ENCODE measurements at regions not wholly inside any gene's neighbourhood (a gene's known extent, or its start where the extent isn't known, plus 50 kb on each side); places are given as distances from the start of the nearest gene placed in this dataset.

- Histone ChIP-seq H3K36me3 (no peaks in the 10 kb centered on the region), H3K4me3 (ENCODE audit: low read depth, low read length) (no peak overlapping the region), H3K9me3 (no peaks in the 10 kb centered on the region), H3K4me1 (no peaks in the 10 kb centered on the region), H3K27me3 (no peaks in the 10 kb centered on the region)
- DNase-seq, result no peak
- no peak for TF ChIP-seq CTCF (IDR thresholded peaks at IDR 0.05; ENCODE audit: low read depth, low read length)
Measured at GRCh38 chr11:109140857-109141515, 281.0 kb upstream of the C11orf87 start.

- Histone ChIP-seq H3K4me3 (ENCODE audit: low read depth, low read length) (no peak overlapping the region), H3K4me1 (no peaks in the 10 kb centered on the region), H3K9me3 (no peaks in the 10 kb centered on the region), H3K27me3 (no peaks in the 10 kb centered on the region), H3K36me3 (no peaks in the 10 kb centered on the region)
- no peak for DNase-seq
- TF ChIP-seq CTCF (IDR thresholded peaks at IDR 0.05; ENCODE audit: low read depth, low read length), result no peak
Measured at GRCh38 chr11:109145287-109145686, 276.7 kb upstream of the C11orf87 start.

GRCh38 chr11:109147726-109148125 lies 274.3 kb upstream of the C11orf87 start:
- Histone ChIP-seq H3K4me1 (no peaks in the 10 kb centered on the region), H3K4me3 (ENCODE audit: low read depth, low read length) (no peak overlapping the region), H3K27me3 (no peaks in the 10 kb centered on the region), H3K9me3 (no peaks in the 10 kb centered on the region), H3K36me3 (no peaks in the 10 kb centered on the region)
- TF ChIP-seq CTCF (IDR thresholded peaks at IDR 0.05; ENCODE audit: low read depth, low read length), result no peak
- DNase-seq, result no peak

- no peak for DNase-seq
- H3K4me1 ChIP-seq, result no peaks in the 10 kb centered on the region
Measured at GRCh38 chr11:109148669-109149068, 273.3 kb upstream of the C11orf87 start.

GRCh38 chr11:109150581-109150980 lies 271.4 kb upstream of the C11orf87 start:
- no peak for TF ChIP-seq CTCF (IDR thresholded peaks at IDR 0.05; ENCODE audit: low read depth, low read length)
- H3K27me3 ChIP-seq, result no peaks in the 10 kb centered on the region; the same call in 1 of the 2 replicates
- H3K9me3 ChIP-seq, result no peaks in the 10 kb centered on the region
- DNase-seq, result no peak
- no peaks in the 10 kb centered on the region for H3K4me1 ChIP-seq
- no peak overlapping the region for H3K4me3 ChIP-seq (ENCODE audit: low read depth, low read length)
- no peaks in the 10 kb centered on the region for H3K36me3 ChIP-seq

More at GRCh38 chr11:109148669-109149068, 273.3 kb upstream of the C11orf87 start:
- no peaks in the 10 kb centered on the region for H3K36me3 ChIP-seq
- H3K27me3 ChIP-seq, result no peaks in the 10 kb centered on the region
- no peak for TF ChIP-seq CTCF (IDR thresholded peaks at IDR 0.05; ENCODE audit: low read depth, low read length)
- no peak overlapping the region for H3K4me3 ChIP-seq (ENCODE audit: low read depth, low read length)
- H3K9me3 ChIP-seq, result no peaks in the 10 kb centered on the region

GRCh38 chr11:109153836-109154235 lies 268.2 kb upstream of the C11orf87 start:
- no peak for TF ChIP-seq CTCF (IDR thresholded peaks at IDR 0.05; ENCODE audit: low read depth, low read length)
- Histone ChIP-seq H3K4me3 (ENCODE audit: low read depth, low read length) (no peak overlapping the region), H3K36me3 (no peaks in the 10 kb centered on the region), H3K27me3 (no peaks in the 10 kb centered on the region; the same call in 1 of the 2 replicates), H3K9me3 (no peaks in the 10 kb centered on the region), H3K4me1 (no peaks in the 10 kb centered on the region)
- no peak for DNase-seq

Data from BE2C (cell line).